OCI-LY3 (cell line): ENCODE measurements at regions not wholly inside any gene's neighbourhood (a gene's known extent, or its start where the extent isn't known, plus 50 kb on each side); places are given as distances from the start of the nearest gene placed in this dataset.

Experiments
- CTCF ChIP-seq: fragments of 200-600, 300-600 bp; sonication (generic); IDR thresholded peaks from 2 replicates; pipeline ENCODE4 v1.5.1; 2014; ENCODE audit warnings: antibody characterized with exemption, low read length, low read depth
- EZH2phosphoT487 ChIP-seq: fragments of 200-600 bp; shearing (Covaris generic); IDR thresholded peaks from 2 replicates; pipeline ENCODE4 v1.6.1; 2018; ENCODE audit warnings: antibody characterized with exemption, mixed run types, low read depth

- TF ChIP-seq CTCF (no peak), EZH2phosphoT487 (no peak)
Measured at GRCh38 chr13:79909644-79910043, 428.7 kb downstream of the NDFIP2 start.
